SK-N-MC (cell line): ENCODE measurements at regions not wholly inside any gene's neighbourhood (a gene's known extent, or its start where the extent isn't known, plus 50 kb on each side); places are given as distances from the start of the nearest gene placed in this dataset.

Source experiments
- DNase-seq: peaks from one replicate; pipeline ENCODE4 v3.0.0-alpha.2; 2011; ENCODE audit warnings: low read depth, low spot score
- H3K27ac ChIP-seq: fragments of 200-600 bp; sonication (generic); 2 replicates; pipeline ENCODE4 v1.5.1; 2016; ENCODE audit warnings: mixed run types
- H3K36me3 ChIP-seq: fragments of 200-600 bp; sonication (generic); 2 replicates; pipeline ENCODE4 v1.6.1; 2017; ENCODE audit warnings: antibody characterized with exemption, low read length, mixed read lengths; ENCODE audit not compliant: insufficient read depth
- H3K4me3 ChIP-seq: fragments of 200-600 bp; sonication (generic); 2 replicates; pipeline ENCODE4 v1.5.1; 2016
- H3K9ac ChIP-seq: fragments of 200-600 bp; sonication (generic); 2 replicates; pipeline ENCODE4 v1.8.0; 2017; ENCODE audit warnings: mixed run types, mixed read lengths; ENCODE audit not compliant: insufficient read length
- H3K9me3 ChIP-seq: fragments of 200-600 bp; sonication (generic); 2 replicates; pipeline ENCODE4 v1.6.1; 2017; ENCODE audit warnings: low read depth, mild to moderate bottlenecking, antibody characterized with exemption, low read length, moderate library complexity, mixed read lengths
- EZH2 ChIP-seq: fragments of 200-600 bp; sonication (generic); IDR thresholded peaks from one replicate; pipeline ENCODE4 v1.6.1; 2017; ENCODE audit warnings: antibody characterized with exemption
- FOXP2 ChIP-seq: optimal IDR thresholded peaks from 2 replicates; pipeline ENCODE3; 2011; ENCODE audit warnings: mild to moderate bottlenecking, moderate library complexity; ENCODE audit not compliant: insufficient read depth; ENCODE audit errors: extremely low read length, control extremely low read depth
- POLR2AphosphoS5 ChIP-seq: IDR thresholded peaks from 2 replicates; pipeline ENCODE4 v1.6.1; 2012; ENCODE audit warnings: mild to moderate bottlenecking, low read depth, low read length, borderline replicate concordance

GRCh38 chr10:4074545-4075407 is 289.8 kb upstream of the KLF6 start:
- Histone ChIP-seq H3K9me3 (no peaks in the 10 kb centered on the region), H3K4me3 (no peak overlapping the region), H3K36me3 (no peaks in the 10 kb centered on the region), H3K9ac (no peak overlapping the region), H3K27ac (no peak overlapping the region)
- DNase-seq: no peak
- TF ChIP-seq EZH2 (no peak), FOXP2 (no peak), POLR2AphosphoS5 (no peak)

- Histone ChIP-seq H3K9ac (no peak overlapping the region), H3K27ac (no peak overlapping the region), H3K36me3 (no peaks in the 10 kb centered on the region), H3K4me3 (no peak overlapping the region), H3K9me3 (no peaks in the 10 kb centered on the region)
- no peak for DNase-seq
- TF ChIP-seq EZH2: no peak
- TF ChIP-seq POLR2AphosphoS5: no peak
- TF ChIP-seq FOXP2: no peak
These were observed 288.9 kb upstream of the KLF6 start for GRCh38 chr10:4073912-4074311.

- no peak overlapping the region for H3K4me3 ChIP-seq
- no peak for TF ChIP-seq POLR2AphosphoS5
- TF ChIP-seq EZH2: no peak
- no peak for TF ChIP-seq FOXP2
- H3K36me3 ChIP-seq: no peaks in the 10 kb centered on the region
- no peak for DNase-seq
- no peaks in the 10 kb centered on the region for H3K9me3 ChIP-seq
- H3K9ac ChIP-seq: no peak overlapping the region
- H3K27ac ChIP-seq: no peak overlapping the region
These were observed 286.1 kb upstream of the KLF6 start for GRCh38 chr10:4070921-4071660.

GRCh38 chr10:4070184-4070583 is 285.2 kb upstream of the KLF6 start:
- Histone ChIP-seq H3K9me3 (no peaks in the 10 kb centered on the region), H3K36me3 (no peaks in the 10 kb centered on the region), H3K9ac (no peak overlapping the region), H3K4me3 (no peak overlapping the region), H3K27ac (no peak overlapping the region)
- DNase-seq: no peak
- TF ChIP-seq POLR2AphosphoS5 (no peak), FOXP2 (no peak), EZH2 (no peak)

GRCh38 chr10:4069491-4069890 is 284.5 kb upstream of the KLF6 start:
- TF ChIP-seq POLR2AphosphoS5 (no peak), EZH2 (no peak), FOXP2 (no peak)
- no peaks in the 10 kb centered on the region for H3K9me3 ChIP-seq
- H3K4me3 ChIP-seq: no peak overlapping the region
- no peak for DNase-seq
- H3K36me3 ChIP-seq: no peaks in the 10 kb centered on the region
- no peak overlapping the region for H3K27ac ChIP-seq
- H3K9ac ChIP-seq: no peak overlapping the region

- no peak for DNase-seq
- Histone ChIP-seq H3K9ac (no peak overlapping the region), H3K9me3 (no peaks in the 10 kb centered on the region), H3K4me3 (no peak overlapping the region), H3K27ac (no peak overlapping the region), H3K36me3 (no peaks in the 10 kb centered on the region)
- TF ChIP-seq EZH2 (no peak), FOXP2 (no peak), POLR2AphosphoS5 (no peak)
These were observed 283.6 kb upstream of the KLF6 start for GRCh38 chr10:4068629-4069028.

- TF ChIP-seq FOXP2 (no peak), EZH2 (no peak), POLR2AphosphoS5 (no peak)
- no peak for DNase-seq
- H3K36me3 ChIP-seq: no peaks in the 10 kb centered on the region
- no peak overlapping the region for H3K4me3 ChIP-seq
- H3K9ac ChIP-seq: no peak overlapping the region
- no peak overlapping the region for H3K27ac ChIP-seq
- H3K9me3 ChIP-seq: no peaks in the 10 kb centered on the region
These were observed 283.0 kb upstream of the KLF6 start for GRCh38 chr10:4067931-4068561.

- H3K9me3 ChIP-seq: no peaks in the 10 kb centered on the region
- H3K4me3 ChIP-seq: no peak overlapping the region
- no peak overlapping the region for H3K27ac ChIP-seq
- no peak for DNase-seq
- no peak overlapping the region for H3K9ac ChIP-seq
- no peak for TF ChIP-seq EZH2
- TF ChIP-seq POLR2AphosphoS5: no peak
- no peak for TF ChIP-seq FOXP2
- H3K36me3 ChIP-seq: no peaks in the 10 kb centered on the region
These were observed 282.5 kb upstream of the KLF6 start for GRCh38 chr10:4067531-4067930.
